HG03159 (cell line): ENCODE measurements at regions not wholly inside any gene's neighbourhood (a gene's known extent, or its start where the extent isn't known, plus 50 kb on each side); places are given as distances from the start of the nearest gene placed in this dataset.

Source experiments
- ATAC-seq: cut with Tn5 transposase; IDR thresholded peaks from one replicate; pipeline ENCODE4 v1.9.1; 2021; ENCODE audit warnings: mild to moderate bottlenecking, moderate library complexity; ENCODE audit not compliant: unreplicated experiment

DNA sequence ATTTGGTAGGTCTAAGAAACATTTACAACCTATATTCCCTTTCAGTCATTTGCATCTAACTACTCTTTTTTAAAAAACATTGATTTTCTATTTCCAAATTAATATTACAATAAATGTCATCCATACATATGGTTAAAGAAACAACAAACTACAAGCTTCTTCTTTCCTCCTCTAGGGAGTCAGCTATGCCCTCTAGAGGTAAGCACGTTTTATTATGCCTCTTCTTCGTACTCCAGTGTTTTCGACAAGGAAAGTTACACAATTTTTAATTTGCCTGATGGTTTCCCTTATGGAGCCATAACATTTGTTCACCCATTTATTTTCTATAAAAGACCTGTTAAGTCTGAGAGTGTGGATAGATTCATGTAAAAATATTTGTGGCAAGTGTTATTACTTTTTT is 183.4 kb upstream of the CDH7 start:
- no peak for ATAC-seq

DNA sequence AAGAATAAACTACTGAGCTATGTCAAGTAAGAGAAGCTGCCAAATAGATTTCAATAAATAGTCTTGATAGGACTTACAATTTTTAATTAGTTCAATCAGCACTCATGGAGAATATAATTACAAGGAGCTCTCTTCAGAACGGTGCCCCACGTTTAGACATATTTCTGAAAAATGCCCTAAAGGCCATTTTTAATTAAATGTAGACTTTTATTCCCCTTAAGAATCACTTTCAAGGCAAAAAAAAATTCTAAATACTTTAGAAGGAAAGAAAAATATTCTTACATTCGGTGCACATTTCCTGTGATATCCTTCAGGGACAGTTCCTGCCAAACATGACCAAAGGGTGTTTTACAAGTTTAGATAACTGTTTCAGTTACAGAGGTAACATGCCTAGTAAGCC is 202.5 kb upstream of the CDH7 start:
- no peak for ATAC-seq

DNA sequence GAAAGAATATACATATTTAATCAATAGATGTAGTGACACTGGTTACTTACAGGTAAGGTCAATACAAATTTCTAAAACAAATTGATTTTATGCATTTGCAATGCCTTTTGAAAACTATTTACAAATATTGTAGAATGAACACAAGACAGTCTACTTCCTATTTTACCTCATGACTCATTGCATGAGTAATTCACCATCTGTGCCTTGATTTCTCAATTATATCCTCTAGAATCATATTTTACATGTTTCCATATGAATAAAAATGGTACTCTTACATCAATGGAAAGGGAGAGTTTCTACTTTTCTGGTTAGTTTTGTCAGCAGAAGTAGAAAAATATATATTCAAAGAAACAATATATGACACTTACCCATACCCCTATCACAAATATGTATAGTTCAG is 203.8 kb upstream of the CDH7 start:
- no peak for ATAC-seq

DNA sequence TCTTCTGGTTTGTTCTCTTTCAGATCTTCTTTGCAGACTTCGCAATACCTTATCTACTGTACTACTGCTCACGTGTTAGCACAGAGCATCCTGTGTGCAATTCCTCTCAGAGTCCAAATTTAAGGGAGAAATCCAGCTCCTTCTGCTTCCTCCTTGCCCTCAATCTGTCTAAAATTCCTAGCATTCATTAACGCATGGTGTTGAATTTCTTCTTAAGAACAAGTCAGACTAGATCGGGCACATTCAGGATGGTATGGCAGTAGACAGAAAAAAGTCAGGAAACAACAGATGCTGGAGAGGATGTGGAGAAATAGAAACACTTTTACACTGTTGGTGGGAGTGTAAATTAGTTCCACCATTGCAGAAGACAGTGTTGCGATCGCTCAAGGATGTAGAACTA is 206.1 kb upstream of the CDH7 start:
- ATAC-seq = no peak

DNA sequence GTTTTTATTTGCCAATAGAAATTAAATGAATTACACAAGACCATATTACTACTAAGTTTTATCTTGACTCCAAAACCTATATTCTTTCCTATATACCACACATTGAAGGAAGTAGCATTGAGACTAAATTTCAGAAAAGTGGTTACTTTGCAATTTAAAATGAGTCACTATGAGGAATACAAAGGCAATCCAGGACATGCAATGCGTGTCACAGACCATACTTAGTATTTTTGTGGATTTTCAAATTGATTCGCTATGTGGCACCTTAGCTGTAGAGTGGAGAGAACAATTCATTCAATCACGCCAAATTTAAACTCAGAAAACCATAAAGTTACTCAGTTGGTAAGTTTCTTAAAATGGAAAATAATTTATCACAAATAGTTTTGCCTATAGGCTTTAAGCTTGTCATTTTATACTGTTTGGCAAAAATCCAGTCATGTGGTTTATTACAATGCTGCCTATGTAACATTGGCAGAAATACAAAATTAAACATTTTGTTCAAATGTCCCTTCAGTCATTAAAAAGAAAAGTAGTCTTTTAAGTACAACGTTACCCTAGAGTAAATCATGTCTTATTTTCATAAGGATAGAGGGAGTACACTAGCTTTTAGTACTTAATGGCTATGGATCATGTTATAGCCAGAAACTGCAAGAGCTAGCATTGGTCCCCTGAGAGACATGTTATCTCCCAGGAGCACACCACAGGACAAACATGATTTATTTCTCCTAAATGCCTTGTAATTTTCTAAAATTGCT is 222.8 kb upstream of the CDH7 start:
- ATAC-seq = no peak

DNA sequence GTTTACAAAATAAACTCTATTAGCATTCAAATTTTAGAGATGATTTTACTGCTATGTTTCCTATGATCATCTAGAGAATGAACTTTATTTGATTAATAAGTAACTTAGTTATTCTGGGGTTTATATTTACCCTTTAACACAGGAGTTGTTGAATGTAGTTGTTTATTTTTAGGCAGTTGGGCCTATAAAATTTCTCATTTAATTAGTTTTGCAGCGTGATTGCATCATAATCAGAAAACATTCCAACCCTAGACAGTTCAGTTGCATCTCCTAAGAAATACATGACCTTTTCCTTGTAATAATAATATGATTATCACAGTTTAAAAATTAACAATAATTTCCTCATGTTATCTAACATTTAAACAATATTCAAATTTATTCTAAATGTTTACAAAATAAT is 224.7 kb upstream of the CDH7 start:
- ATAC-seq = no peak

DNA sequence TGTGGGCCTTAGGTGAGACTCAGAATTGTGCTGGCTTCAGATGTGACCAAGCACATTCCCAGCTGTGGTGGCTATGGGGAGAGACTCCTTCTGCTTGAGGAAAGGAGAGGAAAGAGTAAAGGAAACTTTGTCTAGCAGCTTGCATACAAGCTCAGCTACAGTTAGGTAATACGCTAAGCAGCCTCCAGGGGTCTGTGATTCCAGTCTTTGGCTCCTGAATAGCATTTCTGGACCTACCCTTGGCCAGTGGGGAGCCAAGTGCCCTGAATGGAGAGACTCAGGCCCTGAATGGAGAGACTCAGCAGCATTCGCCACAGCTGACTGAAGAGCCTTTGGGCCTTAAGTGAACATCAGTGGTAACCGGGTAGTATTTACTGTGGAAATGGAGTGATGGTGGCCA is 227.4 kb upstream of the CDH7 start:
- no peak for ATAC-seq

DNA sequence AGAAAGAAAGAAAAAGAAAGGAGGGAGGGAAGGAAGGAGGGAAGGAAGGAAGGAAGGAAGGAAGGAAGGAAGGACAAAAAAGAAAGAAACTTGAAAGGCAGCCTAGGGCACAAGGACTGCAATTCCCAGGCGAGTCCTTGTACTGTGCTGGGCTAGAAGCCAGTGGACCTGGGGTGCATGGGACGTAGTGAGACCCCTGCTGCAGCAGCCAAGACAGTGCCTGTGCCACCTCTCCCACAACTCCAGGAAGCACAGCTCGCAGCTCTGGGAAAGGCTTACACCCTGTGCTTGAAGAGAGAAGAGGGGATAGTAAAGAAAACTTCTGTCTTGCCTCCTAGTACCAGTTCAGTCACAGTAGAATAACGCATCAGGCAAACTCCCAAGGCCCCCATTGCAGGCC is 227.9 kb upstream of the CDH7 start:
- no peak for ATAC-seq

DNA sequence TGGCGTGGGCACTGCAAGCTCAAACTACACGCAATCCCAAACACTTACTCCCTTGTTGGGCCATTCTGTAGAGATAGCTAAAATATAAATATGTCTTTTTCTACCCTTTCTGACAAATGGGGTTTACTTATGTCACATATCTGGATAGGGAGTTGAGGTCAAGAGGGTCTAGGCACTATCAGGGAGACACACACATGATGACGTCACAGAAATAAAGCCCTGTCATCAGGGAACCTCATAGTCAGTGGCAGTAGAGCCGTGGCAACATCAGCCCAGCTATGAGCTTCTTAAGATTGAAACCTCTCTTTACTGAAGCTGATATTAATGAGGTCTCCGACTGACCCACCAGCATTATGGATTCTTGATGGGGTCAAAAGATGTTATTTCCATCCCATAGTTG is 234.6 kb upstream of the CDH7 start:
- no peak for ATAC-seq

DNA sequence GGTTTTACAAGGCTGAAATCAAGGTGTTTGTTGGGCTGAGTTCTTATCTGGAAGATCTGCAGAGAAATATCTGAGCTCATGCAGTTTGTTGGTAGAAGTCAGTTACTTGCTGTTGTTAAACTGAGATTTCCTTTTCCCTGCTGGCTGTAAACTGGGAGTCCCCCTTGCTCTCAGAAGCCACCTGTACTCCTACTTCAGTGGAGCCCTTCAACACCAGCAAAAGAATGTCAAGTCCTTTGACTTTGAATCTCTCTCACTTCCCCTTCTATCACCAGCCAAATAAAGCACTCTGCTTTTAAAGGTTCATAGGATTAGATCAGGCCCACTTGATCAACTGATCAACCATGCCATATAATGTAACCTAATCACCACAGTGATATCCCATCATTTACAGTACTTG is 252.2 kb upstream of the CDH7 start:
- ATAC-seq = no peak

DNA sequence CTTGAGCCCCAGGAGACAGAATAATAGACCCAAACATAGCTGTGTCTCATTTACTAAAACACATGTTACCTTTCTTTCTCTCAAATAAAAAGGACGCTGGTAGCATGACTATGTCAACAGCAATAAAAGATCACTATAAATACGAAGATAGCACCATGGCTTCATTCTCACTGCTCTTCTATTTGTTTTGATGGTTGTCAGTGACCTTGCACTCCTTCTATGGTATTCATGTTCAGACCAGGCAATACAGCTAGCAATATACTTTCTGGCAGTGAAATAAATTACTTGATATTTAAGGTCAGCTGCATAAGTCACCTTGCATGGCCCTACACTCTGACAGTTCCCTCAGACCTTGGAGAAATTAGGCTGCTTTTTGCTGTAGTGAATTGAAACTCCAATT is 263.2 kb upstream of the CDH7 start:
- ATAC-seq = no peak

DNA sequence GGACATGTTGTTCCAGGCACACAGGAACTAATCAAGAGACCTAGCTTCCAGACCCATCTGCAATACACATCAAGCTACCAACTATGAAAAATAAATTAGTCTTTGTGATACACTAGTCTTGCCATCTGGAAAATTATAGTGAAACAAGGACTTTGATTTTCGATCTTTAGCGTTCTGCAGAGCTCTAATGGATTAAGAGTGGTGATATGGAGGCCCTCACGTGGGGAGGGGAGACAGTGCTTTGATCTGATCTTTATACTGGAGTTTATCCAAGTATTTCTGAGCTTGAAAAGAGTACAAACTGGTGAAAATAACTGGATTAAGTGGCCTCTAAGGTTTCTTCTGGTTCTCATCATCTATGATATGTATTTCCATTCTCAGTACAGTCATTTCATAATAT is 273.4 kb upstream of the CDH7 start:
- no peak for ATAC-seq

DNA sequence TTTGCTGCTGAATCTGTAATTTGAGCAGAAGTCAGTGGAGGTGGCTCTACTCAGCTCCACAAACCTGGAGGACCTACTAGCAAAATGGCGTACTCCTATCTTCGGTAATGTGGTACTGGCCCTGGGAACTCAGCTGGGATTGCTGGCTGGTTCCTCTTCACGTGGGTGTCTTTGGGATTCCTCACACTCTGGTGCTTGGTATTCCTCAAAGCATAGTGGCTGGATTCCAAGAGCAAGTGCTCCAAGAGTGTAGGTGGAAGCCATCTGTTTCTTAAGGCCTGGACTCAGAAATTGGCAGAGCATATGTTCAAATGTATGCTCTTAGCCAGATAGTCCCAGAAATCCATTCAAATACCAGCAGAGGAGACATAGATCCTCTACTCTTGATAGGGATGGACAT is 281.9 kb upstream of the CDH7 start:
- ATAC-seq = no peak

DNA sequence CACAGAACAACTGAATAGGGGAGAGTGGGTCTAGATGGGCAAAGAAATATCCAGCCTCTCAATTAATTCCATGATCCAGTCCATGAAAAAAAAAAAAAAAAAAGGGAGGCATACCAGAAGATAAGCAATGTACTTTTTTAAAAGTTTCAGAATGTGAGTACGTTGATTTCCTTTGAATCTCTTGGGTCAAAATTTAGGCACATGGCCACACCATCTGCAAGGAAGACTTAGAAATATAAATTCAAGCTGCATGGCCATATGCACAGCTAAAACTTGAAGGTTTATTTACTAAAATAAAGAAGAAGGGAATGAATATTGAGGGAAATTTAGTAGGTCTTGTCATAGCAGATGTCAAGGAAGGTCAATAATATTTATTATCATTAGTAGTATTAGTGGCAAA is 286.5 kb upstream of the CDH7 start:
- ATAC-seq = no peak

DNA sequence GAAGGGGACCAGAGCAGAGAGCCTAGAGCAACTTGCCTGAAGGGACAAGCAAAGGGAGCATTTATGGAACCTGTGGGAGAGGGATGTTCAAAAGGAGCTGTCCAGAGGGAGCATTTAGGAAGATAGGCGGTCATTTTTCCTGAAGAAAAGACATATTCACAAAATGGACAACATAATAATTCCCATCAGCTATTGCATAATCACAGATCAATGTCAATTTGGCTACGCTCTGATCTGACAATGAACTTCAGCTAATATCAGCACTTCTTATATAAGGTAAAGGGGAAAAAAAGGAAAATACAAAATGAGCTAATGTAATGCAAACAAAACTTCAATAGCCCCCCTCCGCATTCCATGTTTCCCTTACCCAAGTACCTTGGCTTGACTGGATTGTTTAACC is 291.1 kb upstream of the CDH7 start:
- ATAC-seq = no peak

DNA sequence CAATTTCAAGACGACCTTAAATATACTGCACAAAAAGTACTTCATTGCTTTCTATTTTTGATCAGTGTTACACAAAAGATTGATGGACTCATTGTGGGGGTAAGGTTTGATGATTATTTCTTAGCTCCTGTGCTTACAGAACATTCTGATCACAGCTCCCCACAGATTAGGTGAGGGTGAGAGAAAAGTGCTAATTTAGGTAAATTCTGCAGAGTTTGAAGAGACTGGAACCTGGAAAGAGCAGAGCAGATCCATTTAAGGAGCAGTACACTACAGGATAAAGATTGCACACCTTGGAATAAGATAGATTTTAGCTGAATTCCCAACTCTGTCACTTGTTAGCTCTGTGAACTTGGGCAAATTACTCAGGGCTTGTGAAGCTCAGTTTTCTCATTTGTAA is 291.9 kb upstream of the CDH7 start:
- ATAC-seq = no peak

DNA sequence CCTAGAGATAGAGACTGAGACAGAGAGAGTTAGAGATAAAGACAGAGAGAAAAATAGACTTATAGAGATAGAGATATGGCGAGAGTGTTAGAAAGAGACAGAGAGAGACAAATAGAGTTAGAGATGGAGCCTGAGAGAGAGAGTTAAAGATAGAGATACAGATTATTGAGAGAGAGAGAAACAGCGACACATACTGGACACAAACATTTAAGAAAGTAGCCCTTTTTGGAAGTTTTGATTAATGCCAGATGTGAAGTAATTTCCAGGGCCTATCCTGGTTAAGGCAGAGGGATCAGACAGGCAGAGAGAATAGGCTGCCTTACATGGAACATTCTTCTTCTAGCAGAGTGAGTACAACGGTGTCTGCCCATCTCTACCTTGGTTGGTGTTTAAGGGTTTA is 311.6 kb upstream of the CDH7 start:
- no peak for ATAC-seq

DNA sequence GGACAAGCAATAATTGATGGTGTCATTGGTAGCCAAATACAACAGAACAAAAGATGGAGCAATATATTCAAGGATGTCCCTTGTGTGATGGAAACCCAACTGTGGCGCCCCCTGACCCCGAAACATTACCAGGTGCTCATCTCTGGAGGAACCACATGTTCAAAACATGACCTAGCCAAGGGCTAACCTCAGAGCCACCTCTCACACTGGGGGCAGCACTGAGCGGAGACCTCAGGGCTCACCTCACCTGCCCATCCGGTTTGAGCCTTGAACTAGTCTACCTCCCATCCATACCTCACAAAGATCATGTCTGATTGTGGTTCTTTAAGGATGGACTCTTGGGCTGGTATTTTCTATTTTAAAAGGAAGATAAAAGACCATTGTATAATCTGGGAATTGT is 314.4 kb upstream of the CDH7 start:
- no peak for ATAC-seq

DNA sequence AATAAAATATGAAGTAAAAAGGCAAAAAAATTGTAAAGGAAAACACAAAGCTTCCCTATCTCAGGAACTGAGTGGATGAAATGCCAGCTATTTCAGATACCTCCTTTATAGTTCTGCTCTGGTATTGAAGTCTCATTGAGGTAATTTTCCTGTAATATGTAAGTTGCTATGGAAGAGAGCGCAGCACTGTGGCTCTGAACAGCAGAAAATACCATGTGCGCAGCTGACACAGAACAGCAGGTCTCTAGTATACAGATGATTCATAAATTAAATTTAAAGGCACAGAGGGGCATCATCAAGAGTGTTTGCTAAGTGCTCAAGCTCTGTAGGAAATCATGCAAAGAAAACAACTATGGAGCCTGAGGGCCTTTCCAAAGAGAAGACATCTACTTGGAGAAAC is 315.3 kb upstream of the CDH7 start:
- no peak for ATAC-seq

DNA sequence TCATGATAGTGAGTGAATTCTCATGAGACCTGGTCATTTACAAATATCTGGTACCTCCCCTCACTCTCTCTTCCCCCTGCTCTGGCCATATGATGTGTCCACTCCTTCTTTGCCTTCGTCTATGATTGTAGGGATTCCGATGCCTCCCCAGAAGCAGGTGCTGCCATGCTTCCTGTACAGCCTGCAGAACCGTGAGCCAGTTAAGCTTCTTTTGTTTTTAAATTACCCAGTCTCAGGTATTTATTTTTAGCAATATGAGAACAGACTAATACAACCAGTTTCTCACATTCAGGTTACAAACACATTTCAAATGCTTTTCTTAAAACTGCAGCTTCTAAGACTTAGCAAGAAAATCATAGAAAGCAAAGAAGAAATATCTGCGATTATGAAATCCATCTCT is 321.2 kb upstream of the CDH7 start:
- ATAC-seq = no peak

DNA sequence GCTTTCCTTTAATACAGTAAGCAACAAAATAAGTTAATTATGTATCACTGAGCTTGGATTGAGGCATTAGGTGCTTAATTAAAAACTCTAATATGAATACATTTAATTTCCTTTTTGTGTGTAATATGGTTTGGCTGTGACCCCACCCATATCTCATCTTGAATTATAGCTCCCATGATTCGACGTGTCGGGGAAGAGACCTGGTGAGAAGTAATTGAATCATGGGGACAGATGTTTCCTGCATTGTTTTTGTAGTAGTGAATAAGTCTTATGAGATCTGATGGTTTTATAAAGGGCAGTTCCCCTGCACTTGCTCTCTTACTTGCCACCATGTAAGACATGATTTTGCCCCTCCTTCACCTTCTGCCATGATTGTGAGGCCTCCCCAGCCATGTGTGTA is 325.4 kb upstream of the CDH7 start:
- ATAC-seq = no peak

DNA sequence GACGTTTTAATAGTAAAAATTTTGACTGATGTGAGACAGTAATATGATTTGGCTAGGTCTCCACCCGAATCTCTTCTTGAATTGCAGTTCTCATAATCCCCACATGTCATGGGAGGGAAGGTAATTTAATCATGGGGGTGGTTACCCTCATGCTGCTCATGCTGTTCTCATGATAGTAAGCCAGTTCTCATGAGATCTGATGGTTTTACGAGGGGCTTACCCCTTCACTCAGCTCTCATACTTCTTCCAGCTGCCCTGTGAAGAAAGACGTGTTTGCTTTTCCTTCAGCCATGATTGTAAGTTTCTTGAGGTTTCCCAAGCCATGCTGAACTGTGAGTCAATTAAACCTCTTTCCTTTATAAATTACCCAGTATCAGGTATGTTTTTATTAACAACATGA is 327.0 kb upstream of the CDH7 start:
- ATAC-seq = no peak

DNA sequence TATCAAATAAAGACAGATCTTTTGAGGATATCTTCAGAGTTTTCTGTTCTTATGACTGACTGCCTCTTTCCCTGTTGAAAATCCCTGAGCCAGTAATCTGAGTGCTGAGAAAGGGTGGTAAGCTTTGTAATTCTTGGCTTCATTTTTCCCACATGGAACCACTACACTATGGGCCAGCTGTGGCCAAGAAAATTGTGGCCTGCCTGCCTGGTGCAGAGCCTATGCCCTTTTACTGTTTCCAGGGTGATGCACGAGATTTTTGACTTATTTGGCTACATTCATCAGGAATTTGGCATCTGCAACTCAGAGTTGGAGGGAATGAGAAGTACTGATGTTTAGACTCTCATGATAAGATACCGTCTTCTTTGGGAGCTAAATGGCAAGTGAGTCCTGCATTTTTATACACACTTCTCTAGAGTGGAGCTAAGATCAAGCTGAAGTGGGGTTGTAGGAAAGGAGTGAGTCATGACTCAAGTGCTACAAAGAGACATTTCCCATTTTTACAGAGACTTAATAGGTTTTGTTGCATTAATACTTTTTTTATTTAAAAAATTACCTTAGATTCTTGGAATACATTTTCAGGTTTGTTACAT is 328.2 kb upstream of the CDH7 start:
- ATAC-seq = no peak
